H1 (cell line): ENCODE measurements at regions not wholly inside any gene's neighbourhood (a gene's known extent, or its start where the extent isn't known, plus 50 kb on each side); places are given as distances from the start of the nearest gene placed in this dataset.

Source experiments
- CTCF ChIA-PET: fragments of 300-600 bp; sonication (Branson Sonifier 250); formaldehyde crosslinking; loops from one replicate; lab custom pipeline; 2021; ENCODE audit not compliant: partially characterized antibody; lab: Charles Lee
- POLR2A ChIA-PET: fragments of 300-600 bp; sonication (Branson Sonifier 250); formaldehyde crosslinking; loops from one replicate; lab custom pipeline; 2021; ENCODE audit warnings: inconsistent platforms; ENCODE audit not compliant: partially characterized antibody; lab: Charles Lee
- DNase-seq, 2 experiments: peaks; one replicate each; pipeline versions ENCODE4 v3.0.0 to v3.0.0-alpha.2; 2010 to 2022; ENCODE audit warnings: low spot score in 2 of 2, low read depth in 1 of 2, mixed read lengths in 1 of 2
- FAIRE-seq: peaks from 2 replicates; lab custom pipeline; 2011; peaks lifted over from hg19 to GRCh38; lab: Jason Lieb, UNC
- H2AFZ ChIP-seq: 2 replicates; pipeline ENCODE4 v1.8.1; 2012; ENCODE audit warnings: low read length, inconsistent platforms
- H2AK5ac ChIP-seq: 2 replicates; pipeline ENCODE4 v1.6.1; 2013; ENCODE audit warnings: low read depth, low read length
- H2BK120ac ChIP-seq: replicated peaks from 2 replicates; pipeline ENCODE3; 2013; ENCODE audit warnings: low read depth, low read length, inconsistent platforms
- H2BK12ac ChIP-seq: 2 replicates; pipeline ENCODE4 v1.6.1; 2013; ENCODE audit warnings: low read depth, low read length
- H2BK15ac ChIP-seq: 2 replicates; pipeline ENCODE4 v1.6.1; 2013; ENCODE audit warnings: low read length
- H2BK20ac ChIP-seq: 2 replicates; pipeline ENCODE4 v1.6.1; 2013; ENCODE audit warnings: low read length
- H2BK5ac ChIP-seq: 2 replicates; pipeline ENCODE4 v1.6.1; 2013; ENCODE audit warnings: low read depth, low read length
- H3K14ac ChIP-seq: 2 replicates; pipeline ENCODE4 v1.6.1; 2013; ENCODE audit warnings: inconsistent platforms; ENCODE audit not compliant: insufficient read length
- H3K18ac ChIP-seq: 2 replicates; pipeline ENCODE4 v1.6.1; 2013; ENCODE audit warnings: low read length; ENCODE audit errors: extremely low read depth
- H3K23ac ChIP-seq: 2 replicates; pipeline ENCODE4 v1.6.1; 2013; ENCODE audit warnings: inconsistent platforms; ENCODE audit not compliant: insufficient read length
- H3K23me2 ChIP-seq: 2 replicates; pipeline ENCODE4 v1.6.1; 2013; ENCODE audit warnings: low read depth, low read length
- H3K27ac ChIP-seq: 2 replicates; pipeline ENCODE4 v1.6.1; 2011; ENCODE audit warnings: low read depth, low read length, inconsistent platforms
- H3K27me3 ChIP-seq, 4 experiments: replicated peaks in 1 of 4; 1 replicate in 1 of 4; 2 replicates in 3 of 4; pipeline versions ENCODE4 v1.6.1 to v1.8.1; 2011 to 2013; ENCODE audit warnings: low read length in 3 of 4, mild to moderate bottlenecking in 3 of 4, inconsistent platforms in 2 of 4, mixed read lengths in 2 of 4, moderate library complexity in 1 of 4; ENCODE audit not compliant: control insufficient read depth in 3 of 4, insufficient read depth in 3 of 4; ENCODE audit errors: extremely low read depth in 1 of 4
- H3K36me3 ChIP-seq, 4 experiments: 2 replicates each; pipeline versions ENCODE4 v1.6.1 to v1.8.1; 2011 to 2013; ENCODE audit warnings: mild to moderate bottlenecking in 4 of 4, low read length in 3 of 4, moderate library complexity in 2 of 4, control low read depth in 1 of 4, inconsistent platforms in 1 of 4; ENCODE audit not compliant: insufficient read depth in 4 of 4, control insufficient read depth in 2 of 4
- H3K4ac ChIP-seq: replicated peaks from 2 replicates; pipeline ENCODE3; 2013; ENCODE audit warnings: low read length, low read depth, mixed read lengths, inconsistent platforms; ENCODE audit not compliant: insufficient read length
- H3K4me1 ChIP-seq, 4 experiments: replicated peaks in 1 of 4; 1 replicate in 1 of 4; 2 replicates in 3 of 4; pipeline versions ENCODE4 v1.6.1 to v1.8.1; 2011 to 2013; ENCODE audit warnings: low read length in 3 of 4, inconsistent platforms in 2 of 4, mixed read lengths in 1 of 4; ENCODE audit not compliant: insufficient read depth in 4 of 4, control insufficient read depth in 3 of 4
- H3K4me2 ChIP-seq, 2 experiments: 2 replicates each; pipeline versions ENCODE4 v1.6.1 to v1.8.1; 2011 to 2013; ENCODE audit warnings: low read depth in 2 of 2, low read length in 2 of 2, control low read depth in 1 of 2, inconsistent platforms in 1 of 2, mild to moderate bottlenecking in 1 of 2; ENCODE audit not compliant: insufficient read depth in 1 of 2
- H3K4me3 ChIP-seq, 4 experiments: fragments of 200-600, 300-600 bp in 1 of 4; sonication (generic), shearing (Covaris generic), sonication (Bioruptor Twin) in 1 of 4; 2 replicates each; pipeline versions ENCODE4 v1.5.1 to v1.8.1; 2011 to 2016; ENCODE audit warnings: low read length in 4 of 4, low read depth in 3 of 4, control low read depth in 2 of 4, inconsistent platforms in 2 of 4, mild to moderate bottlenecking in 2 of 4, mixed read lengths in 1 of 4, moderate library complexity in 1 of 4; ENCODE audit not compliant: insufficient read depth in 2 of 4; ENCODE audit errors: extremely low read depth in 1 of 4
- H3K56ac ChIP-seq: replicated peaks from 2 replicates; pipeline ENCODE3; 2013; ENCODE audit warnings: low read depth, mild to moderate bottlenecking, mixed read lengths, low read length, inconsistent platforms; ENCODE audit not compliant: insufficient read length
- H3K79me1 ChIP-seq: 2 replicates; pipeline ENCODE4 v1.6.1; 2013; ENCODE audit warnings: low read depth, low read length, control low read depth
- H3K79me2 ChIP-seq, 2 experiments: 2 replicates each; pipeline versions ENCODE4 v1.6.1 to v1.8.1; 2012 to 2013; ENCODE audit warnings: low read length in 2 of 2, mild to moderate bottlenecking in 2 of 2, inconsistent platforms in 1 of 2; ENCODE audit not compliant: insufficient read depth in 2 of 2, control insufficient read depth in 1 of 2
- H3K9ac ChIP-seq, 4 experiments: replicated peaks in 1 of 4; 1 replicate in 1 of 4; 2 replicates in 3 of 4; pipeline versions ENCODE4 v1.6.1 to v1.8.1; 2011 to 2013; ENCODE audit warnings: low read depth in 3 of 4, low read length in 3 of 4, control low read depth in 2 of 4, mild to moderate bottlenecking in 2 of 4, moderate library complexity in 2 of 4, inconsistent platforms in 1 of 4; ENCODE audit errors: extremely low read depth in 1 of 4
- H3K9me3 ChIP-seq, 2 experiments: 2 replicates each; pipeline versions ENCODE4 v1.6.1 to v1.8.1; 2012 to 2013; ENCODE audit warnings: mild to moderate bottlenecking in 2 of 2, moderate library complexity in 2 of 2, control low read depth in 1 of 2, inconsistent platforms in 1 of 2, low read depth in 1 of 2, low read length in 1 of 2, mixed read lengths in 1 of 2; ENCODE audit not compliant: insufficient read depth in 2 of 2
- H4K20me1 ChIP-seq, 2 experiments: replicated peaks in 1 of 2; 2 replicates each; pipeline versions ENCODE3 to v1.8.1; 2011 to 2013; ENCODE audit warnings: inconsistent platforms in 2 of 2, low read length in 2 of 2, mild to moderate bottlenecking in 1 of 2; ENCODE audit not compliant: insufficient read depth in 2 of 2, control insufficient read depth in 1 of 2
- H4K5ac ChIP-seq: 2 replicates; pipeline ENCODE4 v1.6.1; 2013; ENCODE audit warnings: low read length, low read depth, mixed read lengths, inconsistent platforms; ENCODE audit not compliant: insufficient read length
- H4K8ac ChIP-seq: 2 replicates; pipeline ENCODE4 v1.8.0; 2013; ENCODE audit warnings: mild to moderate bottlenecking, moderate library complexity, low read length, inconsistent platforms; ENCODE audit not compliant: insufficient read depth; ENCODE audit errors: extremely low read depth
- H4K91ac ChIP-seq: replicated peaks from 2 replicates; pipeline ENCODE3; 2013; ENCODE audit warnings: low read length, mixed read lengths, inconsistent platforms; ENCODE audit not compliant: insufficient read length
- ASH2L ChIP-seq: fragments of 200-600, 300-600 bp; sonication (generic); IDR thresholded peaks from one replicate; pipeline ENCODE4 v1.7.1; 2017; ENCODE audit warnings: low read length
- CBX8 ChIP-seq: fragments of 300-800, 300-1000 bp; sonication (generic); IDR thresholded peaks from 2 replicates; pipeline ENCODE4 v1.7.1; 2016; ENCODE audit warnings: low read depth, low read length, borderline replicate concordance
- CHD1 ChIP-seq: IDR thresholded peaks from 2 replicates; pipeline ENCODE4 v1.6.1; 2012; ENCODE audit warnings: low read depth, low read length, improper control_type of control experiment
- CTBP2 ChIP-seq: IDR thresholded peaks from 2 replicates; pipeline ENCODE4 v1.7.0; 2011; ENCODE audit warnings: borderline replicate concordance, mild to moderate bottlenecking, moderate library complexity, mixed read lengths, low read length; ENCODE audit not compliant: insufficient read depth, insufficient read length
- FOSL1 ChIP-seq: IDR thresholded peaks from 2 replicates; pipeline ENCODE4 v1.6.1; 2011; ENCODE audit warnings: mild to moderate bottlenecking, low read depth, low read length, moderate library complexity; ENCODE audit not compliant: insufficient read depth
- KDM5A ChIP-seq: fragments of 200-600 bp; IDR thresholded peaks from 2 replicates; pipeline ENCODE4 v1.7.1; 2012; ENCODE audit warnings: mild to moderate bottlenecking, low read length, inconsistent platforms, mixed read lengths
- SIN3A ChIP-seq, 2 experiments: IDR thresholded peaks in 1 of 2; conservative IDR thresholded peaks in 1 of 2; 2 replicates each; pipeline ENCODE4 v1.6.1; 2011 to 2012; ENCODE audit warnings: low read length in 2 of 2, improper control_type of control experiment in 1 of 2, low read depth in 1 of 2, mild to moderate bottlenecking in 1 of 2
- SRF ChIP-seq: IDR thresholded peaks from 2 replicates; pipeline ENCODE4 v1.6.1; 2011; ENCODE audit warnings: mild to moderate bottlenecking, low read depth, low read length, moderate library complexity
- YY1 ChIP-seq: IDR thresholded peaks from 2 replicates; pipeline ENCODE4 v1.6.1; 2011; ENCODE audit warnings: low read depth, mild to moderate bottlenecking, low read length
- TF ChIP-seq, protein P1 (sequence below): IDR thresholded peaks from 2 replicates; pipeline ENCODE4 v1.6.1; 2012; ENCODE audit warnings: low read length, inconsistent platforms
- TF ChIP-seq, protein P2 (sequence below), 3 experiments: IDR thresholded peaks; 1 replicate in 2 of 3; 2 replicates in 1 of 3; pipeline versions ENCODE4 v1.5.1 to v1.6.1; 2011; ENCODE audit warnings: low read length in 3 of 3, mild to moderate bottlenecking in 3 of 3, inconsistent platforms in 2 of 3, low read depth in 1 of 3, moderate library complexity in 1 of 3; ENCODE audit not compliant: insufficient read depth in 1 of 3; ENCODE audit errors: control extremely low read depth in 1 of 3

DNA sequence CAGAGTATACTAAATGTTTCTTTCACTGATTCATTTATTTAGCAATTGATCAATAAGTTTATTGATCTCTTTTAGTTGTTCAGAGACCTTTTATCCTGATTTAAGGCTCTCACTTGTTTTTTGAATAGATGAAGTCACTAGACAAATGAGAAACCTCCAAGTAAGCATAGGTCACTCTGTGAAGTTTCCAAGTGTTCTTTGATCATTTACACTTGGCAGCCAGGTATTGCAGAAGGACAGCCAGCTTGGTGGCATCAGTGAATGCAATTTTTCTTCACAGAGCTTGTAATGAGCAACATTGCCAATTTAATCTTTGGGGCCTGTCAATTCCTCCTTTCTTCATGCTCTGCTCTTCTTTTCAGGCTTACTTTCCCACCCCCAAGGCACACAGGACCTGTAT, 413.0 kb downstream of the OMA1 start:
- DNase-seq (no peak), FAIRE-seq (no peak)
- Histone ChIP-seq H3K79me1 (no peaks in the 10 kb centered on the region), H3K23ac (no peak overlapping the region), H4K20me1 (no peaks in the 10 kb centered on the region), H3K18ac (no peak overlapping the region), H2BK20ac (no peak overlapping the region), H4K8ac (no peak overlapping the region), H3K9ac (no peak overlapping the region), H3K27ac (no peak overlapping the region), H3K36me3 (no peaks in the 10 kb centered on the region; a peak in 1 of 8 replicates), H3K4me2 (no peak overlapping the region), H2BK12ac (no peak overlapping the region), H3K4ac (no peak overlapping the region), H3K4me1 (peaks cover 0 to 8% (median 7%) of the 10 kb centered on the region in 4 experiments; a peak in 4 of 7 replicates), H2BK15ac (no peak overlapping the region), H3K56ac (no peak overlapping the region), H3K79me2 (no peaks in the 10 kb centered on the region; a peak in 1 of 4 replicates), H3K14ac (no peak overlapping the region), H2AFZ (no peak overlapping the region), H3K27me3 (no peaks in the 10 kb centered on the region), H3K23me2 (peaks cover 5% of the 10 kb centered on the region; the same call in 1 of the 2 replicates), H3K4me3 (no peak overlapping the region), H2BK120ac (no peak overlapping the region), H3K9me3 (peaks cover 0 to 3% of the 10 kb centered on the region in 2 experiments; a peak in 2 of 4 replicates), H4K91ac (no peak overlapping the region), H2AK5ac (no peak overlapping the region), H4K5ac (no peak overlapping the region), H2BK5ac (no peak overlapping the region)
- CTCF ChIA-PET: no interaction called here
- POLR2A ChIA-PET: no interaction called here
- TF ChIP-seq, protein P1, sequence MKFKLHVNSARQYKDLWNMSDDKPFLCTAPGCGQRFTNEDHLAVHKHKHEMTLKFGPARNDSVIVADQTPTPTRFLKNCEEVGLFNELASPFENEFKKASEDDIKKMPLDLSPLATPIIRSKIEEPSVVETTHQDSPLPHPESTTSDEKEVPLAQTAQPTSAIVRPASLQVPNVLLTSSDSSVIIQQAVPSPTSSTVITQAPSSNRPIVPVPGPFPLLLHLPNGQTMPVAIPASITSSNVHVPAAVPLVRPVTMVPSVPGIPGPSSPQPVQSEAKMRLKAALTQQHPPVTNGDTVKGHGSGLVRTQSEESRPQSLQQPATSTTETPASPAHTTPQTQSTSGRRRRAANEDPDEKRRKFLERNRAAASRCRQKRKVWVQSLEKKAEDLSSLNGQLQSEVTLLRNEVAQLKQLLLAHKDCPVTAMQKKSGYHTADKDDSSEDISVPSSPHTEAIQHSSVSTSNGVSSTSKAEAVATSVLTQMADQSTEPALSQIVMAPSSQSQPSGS: no peak
- TF ChIP-seq, protein P2, sequence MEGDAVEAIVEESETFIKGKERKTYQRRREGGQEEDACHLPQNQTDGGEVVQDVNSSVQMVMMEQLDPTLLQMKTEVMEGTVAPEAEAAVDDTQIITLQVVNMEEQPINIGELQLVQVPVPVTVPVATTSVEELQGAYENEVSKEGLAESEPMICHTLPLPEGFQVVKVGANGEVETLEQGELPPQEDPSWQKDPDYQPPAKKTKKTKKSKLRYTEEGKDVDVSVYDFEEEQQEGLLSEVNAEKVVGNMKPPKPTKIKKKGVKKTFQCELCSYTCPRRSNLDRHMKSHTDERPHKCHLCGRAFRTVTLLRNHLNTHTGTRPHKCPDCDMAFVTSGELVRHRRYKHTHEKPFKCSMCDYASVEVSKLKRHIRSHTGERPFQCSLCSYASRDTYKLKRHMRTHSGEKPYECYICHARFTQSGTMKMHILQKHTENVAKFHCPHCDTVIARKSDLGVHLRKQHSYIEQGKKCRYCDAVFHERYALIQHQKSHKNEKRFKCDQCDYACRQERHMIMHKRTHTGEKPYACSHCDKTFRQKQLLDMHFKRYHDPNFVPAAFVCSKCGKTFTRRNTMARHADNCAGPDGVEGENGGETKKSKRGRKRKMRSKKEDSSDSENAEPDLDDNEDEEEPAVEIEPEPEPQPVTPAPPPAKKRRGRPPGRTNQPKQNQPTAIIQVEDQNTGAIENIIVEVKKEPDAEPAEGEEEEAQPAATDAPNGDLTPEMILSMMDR (IDR thresholded peaks at IDR 0.05; ENCODE audit: control extremely low read depth in 1 of 3, insufficient read depth in 1 of 3, low read depth in 1 of 3, low read length in 3 of 3): no peak
- TF ChIP-seq ASH2L: no peak
- no peak for TF ChIP-seq KDM5A
- no peak for TF ChIP-seq SIN3A (conservative IDR thresholded peaks at IDR 0.05 in 1 of 2, IDR thresholded peaks at IDR 0.05 in 1 of 2; ENCODE audit: low read depth in 1 of 2, low read length in 2 of 2)
- no peak for TF ChIP-seq SRF
- TF ChIP-seq CBX8: no peak
- TF ChIP-seq CTBP2: no peak
- TF ChIP-seq YY1: no peak
- no peak for TF ChIP-seq CHD1
- TF ChIP-seq FOSL1: no peak
